Bronchial epithelial cell (primary cell): ENCODE measurements at regions not wholly inside any gene's neighbourhood (a gene's known extent, or its start where the extent isn't known, plus 50 kb on each side); places are given as distances from the start of the nearest gene placed in this dataset.

Experiments used
- DNase-seq: peaks from one replicate; pipeline ENCODE4 v3.0.0-alpha.2; 2010; ENCODE audit warnings: low read depth
- FAIRE-seq: peaks from 2 replicates; lab custom pipeline; 2011; peaks lifted over from hg19 to GRCh38; lab: Jason Lieb, UNC
- H3K27me3 ChIP-seq: 2 replicates; pipeline ENCODE4 v1.5.1; 2011; ENCODE audit warnings: low read length; ENCODE audit not compliant: control insufficient read depth, insufficient read depth
- H3K36me3 ChIP-seq: 2 replicates; pipeline ENCODE4 v1.5.1; 2011; ENCODE audit warnings: low read length; ENCODE audit not compliant: control insufficient read depth, insufficient read depth
- H3K4me3 ChIP-seq: 2 replicates; pipeline ENCODE4 v1.5.1; 2011; ENCODE audit warnings: mild to moderate bottlenecking, low read depth, low read length, control low read depth
- TF ChIP-seq, protein P1 (sequence below): IDR thresholded peaks from 2 replicates; pipeline ENCODE4 v1.5.1; 2011; ENCODE audit warnings: mild to moderate bottlenecking, moderate library complexity, low read length, control low read depth, inconsistent platforms; ENCODE audit not compliant: insufficient read depth, severe bottlenecking

DNA sequence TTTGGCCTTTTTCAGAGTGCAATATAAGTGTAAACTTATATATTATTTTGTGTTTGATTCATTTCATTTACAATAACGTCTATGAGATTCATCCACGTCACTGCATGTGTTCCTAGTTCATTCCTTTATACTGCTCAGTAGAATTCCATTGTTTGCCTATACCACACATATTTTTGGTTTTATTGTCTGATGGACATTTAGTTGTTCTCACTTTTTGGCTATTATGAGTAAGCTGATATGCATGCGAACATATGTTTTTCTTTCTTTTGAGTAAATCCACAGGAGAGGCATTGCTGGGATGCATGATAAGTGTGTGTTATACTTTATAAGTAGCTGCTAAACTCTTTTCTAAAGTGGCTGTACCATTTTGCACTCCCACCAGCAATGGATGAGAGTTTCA is 314.8 kb upstream of the HS6ST1 start:
- Histone ChIP-seq H3K36me3 (no peaks in the 10 kb centered on the region), H3K4me3 (no peak overlapping the region), H3K27me3 (peaks cover 1% of the 10 kb centered on the region)
- DNase-seq (no peak), FAIRE-seq (no peak)
- TF ChIP-seq, protein P1, sequence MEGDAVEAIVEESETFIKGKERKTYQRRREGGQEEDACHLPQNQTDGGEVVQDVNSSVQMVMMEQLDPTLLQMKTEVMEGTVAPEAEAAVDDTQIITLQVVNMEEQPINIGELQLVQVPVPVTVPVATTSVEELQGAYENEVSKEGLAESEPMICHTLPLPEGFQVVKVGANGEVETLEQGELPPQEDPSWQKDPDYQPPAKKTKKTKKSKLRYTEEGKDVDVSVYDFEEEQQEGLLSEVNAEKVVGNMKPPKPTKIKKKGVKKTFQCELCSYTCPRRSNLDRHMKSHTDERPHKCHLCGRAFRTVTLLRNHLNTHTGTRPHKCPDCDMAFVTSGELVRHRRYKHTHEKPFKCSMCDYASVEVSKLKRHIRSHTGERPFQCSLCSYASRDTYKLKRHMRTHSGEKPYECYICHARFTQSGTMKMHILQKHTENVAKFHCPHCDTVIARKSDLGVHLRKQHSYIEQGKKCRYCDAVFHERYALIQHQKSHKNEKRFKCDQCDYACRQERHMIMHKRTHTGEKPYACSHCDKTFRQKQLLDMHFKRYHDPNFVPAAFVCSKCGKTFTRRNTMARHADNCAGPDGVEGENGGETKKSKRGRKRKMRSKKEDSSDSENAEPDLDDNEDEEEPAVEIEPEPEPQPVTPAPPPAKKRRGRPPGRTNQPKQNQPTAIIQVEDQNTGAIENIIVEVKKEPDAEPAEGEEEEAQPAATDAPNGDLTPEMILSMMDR, result no peak

DNA sequence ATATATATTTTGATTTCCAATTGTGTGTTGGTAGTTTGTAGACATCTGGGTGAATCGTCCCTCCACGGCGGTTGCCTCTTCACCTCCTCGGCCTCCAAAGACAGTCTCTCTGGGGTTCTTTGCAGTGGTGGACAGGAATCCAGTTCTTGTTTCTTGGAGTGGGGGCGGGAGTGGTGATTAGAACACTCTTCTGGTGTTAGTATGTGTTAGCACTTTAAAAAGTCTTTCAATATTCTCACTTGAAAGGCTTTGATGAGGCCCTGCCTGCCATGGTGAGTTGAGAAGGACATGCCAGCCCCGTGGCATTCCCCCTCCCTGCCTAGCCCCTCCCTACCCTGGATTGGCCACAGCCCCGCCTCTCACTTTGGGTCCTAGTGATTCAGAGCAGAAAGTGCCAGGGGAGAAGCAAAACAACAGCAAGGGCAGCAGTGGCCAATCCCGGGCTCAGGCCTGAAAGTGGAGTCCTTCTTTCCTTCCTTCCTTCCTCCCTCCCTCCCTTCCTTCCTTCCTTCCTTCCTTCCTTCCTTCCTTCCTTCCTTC is 316.8 kb upstream of the HS6ST1 start:
- Histone ChIP-seq H3K27me3 (no peaks in the 10 kb centered on the region), H3K4me3 (no peak overlapping the region), H3K36me3 (no peaks in the 10 kb centered on the region)
- FAIRE-seq (no peak), DNase-seq (no peak)
- TF ChIP-seq, protein P1, result no peak

GRCh38 chr2:128636802-128637147 is 318.1 kb upstream of the HS6ST1 start:
- DNase-seq (no peak), FAIRE-seq (no peak)
- Histone ChIP-seq H3K27me3 (no peaks in the 10 kb centered on the region), H3K4me3 (no peak overlapping the region), H3K36me3 (no peaks in the 10 kb centered on the region)
- TF ChIP-seq, protein P1, result no peak

- TF ChIP-seq, protein P1, result no peak
- DNase-seq (no peak), FAIRE-seq (no peak)
- Histone ChIP-seq H3K27me3 (no peaks in the 10 kb centered on the region), H3K36me3 (no peaks in the 10 kb centered on the region), H3K4me3 (no peak overlapping the region)
These were observed 318.9 kb upstream of the HS6ST1 start for GRCh38 chr2:128637481-128638155.

DNA sequence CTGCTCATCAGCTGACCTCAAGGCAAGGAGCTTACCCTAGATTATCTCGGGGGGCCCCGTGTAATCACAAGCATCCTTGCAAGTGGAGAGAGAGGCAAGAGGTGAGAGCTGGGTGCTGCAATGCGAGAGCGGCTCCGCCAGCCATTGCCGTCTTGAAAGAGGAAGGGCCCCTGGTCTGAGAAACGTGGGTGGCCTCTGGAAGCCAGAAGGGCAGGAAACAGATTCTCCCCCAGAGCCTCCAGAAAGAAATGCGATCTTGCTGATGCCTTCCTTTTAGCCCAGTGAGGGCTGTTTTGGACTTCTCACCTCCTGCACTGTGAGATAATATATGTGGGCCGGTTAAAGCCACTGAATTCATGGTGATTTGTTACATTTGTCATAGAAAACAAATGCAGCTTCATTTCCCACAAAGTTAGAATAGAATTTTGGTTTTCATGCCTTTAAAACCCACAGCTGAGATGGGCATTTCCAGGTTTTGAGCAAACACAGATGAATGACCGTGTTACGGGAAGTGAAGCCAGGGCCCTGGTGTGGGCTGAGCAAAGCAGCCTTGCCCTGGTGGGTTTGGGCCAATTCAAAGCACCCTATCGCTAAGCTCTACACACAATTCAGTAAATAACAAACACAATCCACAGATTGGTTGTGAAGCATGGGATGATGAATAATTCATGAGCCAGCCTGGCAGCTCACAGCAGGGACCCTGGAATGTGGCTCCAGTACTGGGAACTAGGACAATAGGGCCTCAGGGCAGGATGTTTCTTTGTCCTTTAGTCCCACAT is 319.9 kb upstream of the HS6ST1 start:
- DNase-seq (no peak), FAIRE-seq (no peak)
- H3K36me3 ChIP-seq, result no peaks in the 10 kb centered on the region
- TF ChIP-seq, protein P1, result no peak
- no peaks in the 10 kb centered on the region for H3K27me3 ChIP-seq
- no peak overlapping the region for H3K4me3 ChIP-seq
